Fibroblast of lung (primary cell): ENCODE measurements at regions not wholly inside any gene's neighbourhood (a gene's known extent, or its start where the extent isn't known, plus 50 kb on each side); places are given as distances from the start of the nearest gene placed in this dataset.

Experiments
- DNase-seq, 2 donors: peaks; one replicate each; pipeline versions ENCODE4 v3.0.0 to v3.0.0-alpha.2; 2010; ENCODE audit warnings: low read depth in 2 of 2
- H2AFZ ChIP-seq: 2 replicates; pipeline ENCODE4 v1.5.1; 2012; ENCODE audit warnings: low read length, control low read depth, inconsistent platforms
- H3K27ac ChIP-seq: 2 replicates; pipeline ENCODE4 v1.5.1; 2011; ENCODE audit warnings: low read length, control low read depth; ENCODE audit not compliant: insufficient read depth
- H3K27me3 ChIP-seq: 2 replicates; pipeline ENCODE4 v1.5.1; 2011; ENCODE audit warnings: mild to moderate bottlenecking, low read length; ENCODE audit not compliant: control insufficient read depth, insufficient read depth
- H3K36me3 ChIP-seq: 2 replicates; pipeline ENCODE4 v1.5.1; 2011; ENCODE audit warnings: low read length; ENCODE audit not compliant: control insufficient read depth, insufficient read depth
- H3K4me1 ChIP-seq: 2 replicates; pipeline ENCODE4 v1.5.1; 2011; ENCODE audit warnings: low read length; ENCODE audit not compliant: control insufficient read depth, insufficient read depth; ENCODE audit errors: extremely low read depth
- H3K4me2 ChIP-seq: 2 replicates; pipeline ENCODE4 v1.5.1; 2011; ENCODE audit warnings: low read length, control low read depth; ENCODE audit not compliant: insufficient read depth; ENCODE audit errors: extremely low read depth
- H3K4me3 ChIP-seq, 4 experiments: fragments of 200-600 bp in 1 of 4; sonication (generic) in 1 of 4; replicated peaks in 1 of 4; 2 replicates each; pipeline ENCODE4 v1.5.1; 2011 to 2016; ENCODE audit warnings: low read length in 4 of 4, low read depth in 3 of 4, mild to moderate bottlenecking in 3 of 4, control low read depth in 2 of 4, inconsistent platforms in 1 of 4, mixed read lengths in 1 of 4; ENCODE audit not compliant: insufficient read depth in 1 of 4; ENCODE audit errors: control extremely low read depth in 1 of 4
- H3K79me2 ChIP-seq: 2 replicates; pipeline ENCODE4 v1.5.1; 2012; ENCODE audit warnings: mild to moderate bottlenecking, low read length, inconsistent platforms; ENCODE audit not compliant: control insufficient read depth, insufficient read depth
- H3K9ac ChIP-seq: 2 replicates; pipeline ENCODE4 v1.5.1; 2011; ENCODE audit warnings: mild to moderate bottlenecking, low read length, control low read depth; ENCODE audit not compliant: insufficient read depth
- H3K9me3 ChIP-seq: 2 replicates; pipeline ENCODE4 v1.5.1; 2012; ENCODE audit warnings: low read depth, low read length; ENCODE audit not compliant: control insufficient read depth, insufficient read depth
- H4K20me1 ChIP-seq: 2 replicates; pipeline ENCODE4 v1.5.1; 2011; ENCODE audit warnings: low read length; ENCODE audit not compliant: control insufficient read depth, insufficient read depth; ENCODE audit errors: extremely low read depth
- CTCF ChIP-seq, 2 donors: IDR thresholded peaks in 1 of 2; conservative IDR thresholded peaks in 1 of 2; 1 replicate in 1 of 2; 2 replicates in 1 of 2; pipeline ENCODE4 v1.5.1; 2011 to 2012; ENCODE audit warnings: low read length in 2 of 2, control low read depth in 1 of 2, inconsistent platforms in 1 of 2, low read depth in 1 of 2, mild to moderate bottlenecking in 1 of 2
- EZH2 ChIP-seq: IDR thresholded peaks from 2 replicates; pipeline ENCODE4 v1.5.1; 2012; ENCODE audit warnings: low read length, control low read depth, mild to moderate bottlenecking; ENCODE audit errors: missing control alignments

- Histone ChIP-seq H3K4me2 (no peak overlapping the region), H3K27me3 (no peaks in the 10 kb centered on the region), H3K27ac (no peak overlapping the region), H3K4me3 (no peak overlapping the region), H3K4me1 (no peaks in the 10 kb centered on the region), H3K79me2 (no peaks in the 10 kb centered on the region), H4K20me1 (no peaks in the 10 kb centered on the region), H3K36me3 (no peaks in the 10 kb centered on the region), H3K9me3 (no peaks in the 10 kb centered on the region), H3K9ac (no peak overlapping the region), H2AFZ (no peak overlapping the region)
- TF ChIP-seq EZH2 = no peak
- no peak for DNase-seq
Measured at GRCh38 chr4:54392479-54392878, 163.4 kb downstream of the PDGFRA start.

- TF ChIP-seq EZH2 = no peak
- TF ChIP-seq CTCF (conservative IDR thresholded peaks at IDR 0.05 in 1 of 2, IDR thresholded peaks at IDR 0.05 in 1 of 2; ENCODE audit: low read depth in 1 of 2, low read length in 2 of 2) = no peak
- Histone ChIP-seq H3K4me1 (no peaks in the 10 kb centered on the region), H3K9ac (no peak overlapping the region), H3K4me3 (no peak overlapping the region), H3K79me2 (no peaks in the 10 kb centered on the region), H3K27me3 (no peaks in the 10 kb centered on the region), H2AFZ (no peak overlapping the region), H3K36me3 (no peaks in the 10 kb centered on the region), H3K27ac (no peak overlapping the region), H4K20me1 (no peaks in the 10 kb centered on the region), H3K4me2 (no peak overlapping the region), H3K9me3 (no peaks in the 10 kb centered on the region)
- DNase-seq = no peak
Measured at GRCh38 chr4:54393243-54393642, 164.2 kb downstream of the PDGFRA start.

- H3K36me3 ChIP-seq = no peaks in the 10 kb centered on the region
Measured at GRCh38 chr4:54395013-54395527, 166.0 kb downstream of the PDGFRA start.

More at GRCh38 chr4:54395013-54395527, 166.0 kb downstream of the PDGFRA start:
- Histone ChIP-seq H2AFZ (no peak overlapping the region), H3K9ac (no peak overlapping the region), H3K27me3 (no peaks in the 10 kb centered on the region), H3K27ac (no peak overlapping the region), H3K4me2 (no peak overlapping the region), H3K4me3 (no peak overlapping the region), H3K4me1 (no peaks in the 10 kb centered on the region), H4K20me1 (no peaks in the 10 kb centered on the region), H3K79me2 (no peaks in the 10 kb centered on the region), H3K9me3 (no peaks in the 10 kb centered on the region)
- DNase-seq = no peak
- TF ChIP-seq CTCF (conservative IDR thresholded peaks at IDR 0.05 in 1 of 2, IDR thresholded peaks at IDR 0.05 in 1 of 2; ENCODE audit: low read depth in 1 of 2, low read length in 2 of 2) (no peak), EZH2 (no peak)
